HG03095 (cell line): ENCODE measurements at regions not wholly inside any gene's neighbourhood (a gene's known extent, or its start where the extent isn't known, plus 50 kb on each side); places are given as distances from the start of the nearest gene placed in this dataset.
"Not testable (repeated sequence)": the region's sequence is repeated elsewhere in the genome, so short reads cannot be mapped to it uniquely, and the experiment has no call there.

Experiments
- ATAC-seq: cut with Tn5 transposase; IDR thresholded peaks from one replicate; pipeline ENCODE4 v1.9.1; 2021; ENCODE audit warnings: moderate library complexity; ENCODE audit not compliant: unreplicated experiment

GRCh38 chr20:19921829-19922228 is 95.3 kb upstream of the NAA20 start:
- not testable (repeated sequence) for ATAC-seq

- no peak for ATAC-seq
Measured at GRCh38 chr20:19922716-19923115, 94.4 kb upstream of the NAA20 start.

GRCh38 chr20:19923762-19924161 is 93.4 kb upstream of the NAA20 start:
- ATAC-seq: no peak

GRCh38 chr20:19924255-19924654 is 92.9 kb upstream of the NAA20 start:
- no peak for ATAC-seq

- no peak for ATAC-seq
Measured at GRCh38 chr20:19926591-19926990, 90.6 kb upstream of the NAA20 start.

GRCh38 chr20:19928328-19929011 is 88.7 kb upstream of the NAA20 start:
- no peak for ATAC-seq

GRCh38 chr20:19929012-19929360 is 88.2 kb upstream of the NAA20 start:
- ATAC-seq: no peak

GRCh38 chr20:19929481-19930145 is 87.5 kb upstream of the NAA20 start:
- no peak for ATAC-seq

GRCh38 chr20:19930426-19930825 is 86.7 kb upstream of the NAA20 start:
- ATAC-seq: no peak

GRCh38 chr20:19932170-19932667 is 84.9 kb upstream of the NAA20 start:
- ATAC-seq: no peak

GRCh38 chr20:19934792-19935491 is 82.2 kb upstream of the NAA20 start:
- ATAC-seq: no peak

- ATAC-seq: no peak
Measured at GRCh38 chr20:19935842-19936241, 81.3 kb upstream of the NAA20 start.

- ATAC-seq: no peak
Measured at GRCh38 chr20:19936466-19937200, 80.5 kb upstream of the NAA20 start.

- ATAC-seq: no peak
Measured at GRCh38 chr20:19937218-19937617, 79.9 kb upstream of the NAA20 start.

- peak; percentile 75 for ATAC-seq
Measured at GRCh38 chr20:19937651-19938420, 79.3 kb upstream of the NAA20 start.

GRCh38 chr20:19938421-19939090 is 78.6 kb upstream of the NAA20 start:
- no peak for ATAC-seq

- ATAC-seq: no peak
Measured at GRCh38 chr20:19940988-19941460, 76.1 kb upstream of the NAA20 start.

- no peak for ATAC-seq
Measured at GRCh38 chr20:19942611-19943010, 74.6 kb upstream of the NAA20 start.

- ATAC-seq: no peak
Measured at GRCh38 chr20:19943061-19943521, 74.1 kb upstream of the NAA20 start.
